Ishikawa (cell line): ENCODE measurements at regions not wholly inside any gene's neighbourhood (a gene's known extent, or its start where the extent isn't known, plus 50 kb on each side); places are given as distances from the start of the nearest gene placed in this dataset.

Experiments used
- CEBPB ChIP-seq: IDR thresholded peaks from 2 replicates; pipeline ENCODE4 v1.6.1; 2012
- CREB1 ChIP-seq: IDR thresholded peaks from 2 replicates; pipeline ENCODE4 v1.6.1; 2012; ENCODE audit warnings: low read depth
- EGR1 ChIP-seq: IDR thresholded peaks from 2 replicates; pipeline ENCODE4 v1.6.1; 2012
- EP300 ChIP-seq: IDR thresholded peaks from 2 replicates; pipeline ENCODE4 v1.6.1; 2012; ENCODE audit warnings: borderline replicate concordance
- FOXM1 ChIP-seq: IDR thresholded peaks from 2 replicates; pipeline ENCODE4 v1.6.1; 2012; ENCODE audit warnings: low read depth, borderline replicate concordance
- NFIC ChIP-seq: IDR thresholded peaks from 2 replicates; pipeline ENCODE4 v1.6.1; 2012
- RAD21 ChIP-seq: IDR thresholded peaks from 2 replicates; pipeline ENCODE4 v1.6.1; 2012; ENCODE audit warnings: low read depth
- TAF1 ChIP-seq: IDR thresholded peaks from 2 replicates; pipeline ENCODE4 v1.6.1; 2012; ENCODE audit warnings: low read depth, mild to moderate bottlenecking
- TCF12 ChIP-seq: IDR thresholded peaks from 2 replicates; pipeline ENCODE4 v1.6.1; 2012; ENCODE audit warnings: low read depth
- TEAD4 ChIP-seq: IDR thresholded peaks from 2 replicates; pipeline ENCODE4 v1.6.1; 2012
- YY1 ChIP-seq: IDR thresholded peaks from 2 replicates; pipeline ENCODE4 v1.6.1; 2012; ENCODE audit warnings: low read depth
- ZBTB7A ChIP-seq: IDR thresholded peaks from 2 replicates; pipeline ENCODE4 v1.6.1; 2012; ENCODE audit warnings: low read depth
- TF ChIP-seq, protein P1 (sequence below): IDR thresholded peaks from 2 replicates; pipeline ENCODE4 v1.6.1; 2012
- TF ChIP-seq, protein P2 (sequence below): IDR thresholded peaks from 2 replicates; pipeline ENCODE4 v1.6.1; 2012
- TF ChIP-seq, protein P3 (sequence below): IDR thresholded peaks from 2 replicates; pipeline ENCODE4 v1.6.1; 2012; ENCODE audit warnings: low read depth, mild to moderate bottlenecking

DNA sequence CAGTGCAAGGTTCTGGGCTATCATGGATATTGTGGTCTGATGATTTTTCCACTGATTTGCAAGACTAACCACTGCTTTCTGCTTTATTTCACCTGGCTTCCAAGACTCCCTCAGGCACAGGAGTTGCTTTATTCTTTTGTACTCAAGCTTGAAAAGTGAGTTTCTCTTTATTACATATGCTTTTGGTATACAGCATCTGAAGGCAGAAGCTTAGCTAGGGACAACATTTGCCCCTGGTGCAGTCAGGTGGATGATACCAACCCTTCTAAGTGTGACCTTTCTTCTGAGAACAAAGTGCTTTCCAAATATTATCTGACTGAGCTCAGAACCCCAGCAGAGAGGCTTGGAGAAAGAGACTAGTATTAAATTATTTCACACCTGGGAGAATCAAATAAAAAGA, 94.0 kb upstream of the PHACTR1 start:
- TF ChIP-seq ZBTB7A (no peak), TEAD4 (no peak), CEBPB (no peak)
- TF ChIP-seq, protein P1, sequence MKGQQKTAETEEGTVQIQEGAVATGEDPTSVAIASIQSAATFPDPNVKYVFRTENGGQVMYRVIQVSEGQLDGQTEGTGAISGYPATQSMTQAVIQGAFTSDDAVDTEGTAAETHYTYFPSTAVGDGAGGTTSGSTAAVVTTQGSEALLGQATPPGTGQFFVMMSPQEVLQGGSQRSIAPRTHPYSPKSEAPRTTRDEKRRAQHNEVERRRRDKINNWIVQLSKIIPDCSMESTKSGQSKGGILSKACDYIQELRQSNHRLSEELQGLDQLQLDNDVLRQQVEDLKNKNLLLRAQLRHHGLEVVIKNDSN, result no peak

DNA sequence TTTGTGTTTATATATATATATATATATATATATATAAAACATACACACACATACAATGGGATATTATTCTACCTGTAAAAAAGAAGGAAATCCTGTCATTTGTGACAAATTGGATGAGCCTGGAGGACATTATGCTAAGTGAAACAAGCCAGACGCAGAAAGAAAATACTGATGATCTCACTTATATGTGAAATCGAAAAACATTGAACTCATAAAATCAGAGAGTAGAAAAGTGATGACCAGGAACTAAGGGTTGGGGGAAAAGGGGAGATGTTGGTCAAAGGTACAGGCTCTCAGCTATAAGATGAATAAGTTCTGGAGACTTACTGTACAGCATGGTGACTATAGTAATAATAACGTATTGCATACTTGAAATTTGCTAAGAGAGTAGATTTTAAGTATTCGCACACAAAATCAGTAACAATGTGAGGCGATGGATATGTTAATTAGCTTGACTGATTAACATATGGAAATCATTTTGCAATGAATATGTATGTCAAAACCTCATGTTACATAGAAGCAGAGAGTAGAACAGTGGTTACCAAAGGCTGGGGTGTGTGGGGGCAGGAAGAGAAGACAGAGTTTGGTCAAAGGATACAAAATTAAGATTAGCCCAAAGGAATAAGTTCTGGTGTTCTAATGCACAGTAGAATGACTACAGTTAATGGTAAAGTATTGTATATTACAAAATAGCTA, 92.3 kb upstream of the PHACTR1 start:
- TF ChIP-seq, protein P2, sequence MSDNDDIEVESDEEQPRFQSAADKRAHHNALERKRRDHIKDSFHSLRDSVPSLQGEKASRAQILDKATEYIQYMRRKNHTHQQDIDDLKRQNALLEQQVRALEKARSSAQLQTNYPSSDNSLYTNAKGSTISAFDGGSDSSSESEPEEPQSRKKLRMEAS, result no peak
- TF ChIP-seq, protein P3, sequence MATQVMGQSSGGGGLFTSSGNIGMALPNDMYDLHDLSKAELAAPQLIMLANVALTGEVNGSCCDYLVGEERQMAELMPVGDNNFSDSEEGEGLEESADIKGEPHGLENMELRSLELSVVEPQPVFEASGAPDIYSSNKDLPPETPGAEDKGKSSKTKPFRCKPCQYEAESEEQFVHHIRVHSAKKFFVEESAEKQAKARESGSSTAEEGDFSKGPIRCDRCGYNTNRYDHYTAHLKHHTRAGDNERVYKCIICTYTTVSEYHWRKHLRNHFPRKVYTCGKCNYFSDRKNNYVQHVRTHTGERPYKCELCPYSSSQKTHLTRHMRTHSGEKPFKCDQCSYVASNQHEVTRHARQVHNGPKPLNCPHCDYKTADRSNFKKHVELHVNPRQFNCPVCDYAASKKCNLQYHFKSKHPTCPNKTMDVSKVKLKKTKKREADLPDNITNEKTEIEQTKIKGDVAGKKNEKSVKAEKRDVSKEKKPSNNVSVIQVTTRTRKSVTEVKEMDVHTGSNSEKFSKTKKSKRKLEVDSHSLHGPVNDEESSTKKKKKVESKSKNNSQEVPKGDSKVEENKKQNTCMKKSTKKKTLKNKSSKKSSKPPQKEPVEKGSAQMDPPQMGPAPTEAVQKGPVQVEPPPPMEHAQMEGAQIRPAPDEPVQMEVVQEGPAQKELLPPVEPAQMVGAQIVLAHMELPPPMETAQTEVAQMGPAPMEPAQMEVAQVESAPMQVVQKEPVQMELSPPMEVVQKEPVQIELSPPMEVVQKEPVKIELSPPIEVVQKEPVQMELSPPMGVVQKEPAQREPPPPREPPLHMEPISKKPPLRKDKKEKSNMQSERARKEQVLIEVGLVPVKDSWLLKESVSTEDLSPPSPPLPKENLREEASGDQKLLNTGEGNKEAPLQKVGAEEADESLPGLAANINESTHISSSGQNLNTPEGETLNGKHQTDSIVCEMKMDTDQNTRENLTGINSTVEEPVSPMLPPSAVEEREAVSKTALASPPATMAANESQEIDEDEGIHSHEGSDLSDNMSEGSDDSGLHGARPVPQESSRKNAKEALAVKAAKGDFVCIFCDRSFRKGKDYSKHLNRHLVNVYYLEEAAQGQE, result no peak
- TF ChIP-seq FOXM1, result no peak
- TF ChIP-seq TCF12, result no peak
- no peak for TF ChIP-seq RAD21
- TF ChIP-seq, protein P1, result no peak
- TF ChIP-seq ZBTB7A, result no peak
- no peak for TF ChIP-seq NFIC
- TF ChIP-seq YY1, result no peak
- no peak for TF ChIP-seq TEAD4
- no peak for TF ChIP-seq TAF1
- no peak for TF ChIP-seq CREB1
- no peak for TF ChIP-seq CEBPB
- no peak for TF ChIP-seq EGR1
- TF ChIP-seq EP300, result no peak

DNA sequence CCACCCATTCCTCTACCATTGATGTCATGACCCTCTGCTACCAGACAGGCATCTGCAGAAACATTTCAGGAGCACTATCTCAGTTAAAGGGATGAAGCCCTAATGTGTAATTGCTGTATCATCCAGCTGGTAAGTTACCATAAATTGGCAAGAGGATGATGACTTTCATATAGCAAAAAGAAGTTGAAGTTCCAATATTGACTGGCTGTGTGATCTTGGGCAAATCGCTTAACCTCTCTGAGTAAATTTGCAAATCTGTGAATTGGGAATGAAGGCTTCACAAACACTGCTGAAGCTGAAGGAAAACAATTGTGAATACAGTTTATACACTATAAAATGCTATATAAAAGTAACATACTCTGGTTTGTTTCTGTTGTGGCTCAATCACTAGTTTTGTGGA, 89.5 kb upstream of the PHACTR1 start:
- TF ChIP-seq, protein P3, result no peak
- TF ChIP-seq TCF12, result no peak
- TF ChIP-seq FOXM1, result no peak
- TF ChIP-seq, protein P1, result no peak
- TF ChIP-seq, protein P2, result no peak
- no peak for TF ChIP-seq CEBPB
- TF ChIP-seq EP300, result no peak
- no peak for TF ChIP-seq TEAD4
- TF ChIP-seq TAF1, result no peak
- TF ChIP-seq CREB1, result no peak
- TF ChIP-seq ZBTB7A, result no peak
- TF ChIP-seq EGR1, result no peak
- TF ChIP-seq RAD21, result no peak
- no peak for TF ChIP-seq YY1
- TF ChIP-seq NFIC, result no peak

DNA sequence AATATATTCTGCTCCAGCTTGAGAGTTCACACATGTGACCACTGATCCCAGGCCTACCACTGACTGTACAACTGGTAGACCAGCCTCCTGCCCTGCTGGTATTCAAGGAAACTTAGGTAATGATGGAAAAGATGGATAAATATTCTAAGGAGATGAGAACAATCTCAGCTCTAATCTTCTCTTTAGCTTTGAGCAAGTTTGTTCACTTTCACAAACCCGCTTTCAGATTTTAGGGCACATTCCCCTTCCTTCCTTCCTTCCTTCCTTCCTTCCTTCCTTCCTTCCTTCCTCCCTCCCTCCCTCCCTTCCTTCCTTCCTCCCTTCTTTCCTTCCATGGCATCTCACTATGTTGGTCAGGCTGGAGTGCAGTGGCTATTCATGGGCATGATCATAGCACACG, 88.2 kb upstream of the PHACTR1 start:
- TF ChIP-seq TEAD4, result no peak
- TF ChIP-seq, protein P2, result no peak
- TF ChIP-seq EGR1, result no peak
- TF ChIP-seq TCF12, result no peak
- no peak for TF ChIP-seq EP300
- no peak for TF ChIP-seq FOXM1
- TF ChIP-seq, protein P3, result no peak
- TF ChIP-seq RAD21, result no peak
- no peak for TF ChIP-seq CEBPB
- TF ChIP-seq, protein P1, result no peak
